Tibial artery (tissue), 4 donors: ENCODE measurements at regions not wholly inside any gene's neighbourhood (a gene's known extent, or its start where the extent isn't known, plus 50 kb on each side); places are given as distances from the start of the nearest gene placed in this dataset.

Experiments used
- DNase-seq, 2 donors: peaks; one replicate each; pipeline ENCODE4 v3.0.0-alpha.2; 2019
- H3K27ac ChIP-seq, 2 donors: fragments of 200-600 bp; sonication (generic) in 1 of 2; 1 replicate in 1 of 2; 2 replicates in 1 of 2; pipeline ENCODE4 v1.5.1; 2018 to 2019; ENCODE audit warnings: mild to moderate bottlenecking in 1 of 2
- H3K27me3 ChIP-seq, 2 donors: fragments of 200-600 bp; sonication (generic) in 1 of 2; one replicate each; pipeline versions ENCODE4 v1.5.1 to v1.6.0; 2016 to 2019
- H3K36me3 ChIP-seq, 3 donors: fragments of 200-600 bp; sonication (generic) in 2 of 3; one replicate each; pipeline ENCODE4 v1.5.1; 2016 to 2019; ENCODE audit warnings: mild to moderate bottlenecking in 2 of 3
- H3K4me1 ChIP-seq, 4 donors: fragments of 200-600 bp; sonication (generic) in 2 of 4; 1 replicate in 3 of 4; 2 replicates in 1 of 4; pipeline ENCODE4 v1.5.1; 2016 to 2019
- H3K4me3 ChIP-seq, 2 donors: fragments of 200-600 bp; sonication (generic) in 1 of 2; 1 replicate in 1 of 2; 2 replicates in 1 of 2; pipeline ENCODE4 v1.5.1; 2018 to 2019; ENCODE audit warnings: mild to moderate bottlenecking in 2 of 2
- H3K9me3 ChIP-seq, 3 donors: fragments of 200-600 bp; sonication (generic) in 1 of 3; one replicate each; pipeline ENCODE4 v1.5.1; 2016 to 2019
- CTCF ChIP-seq, 2 experiments: fragments of 200-600 bp in 1 of 2; fragments of 450-650 bp in 1 of 2; IDR thresholded peaks; one replicate each; pipeline ENCODE4 v1.5.1; 2017 to 2019; ENCODE audit warnings: antibody characterized with exemption in 2 of 2, mild to moderate bottlenecking in 1 of 2, moderate library complexity in 1 of 2
- intact Hi-C: fragments of 100-400 bp; cut with DNase I; formaldehyde crosslinking; loops from one replicate; pipeline ENCODE4 v1.15.0; 2023; ENCODE audit warnings: low total_unique reads

- intact Hi-C loops, result no loop called here
- peaks cover 0 to 14% of the 10 kb centered on the region in 2 donors for H3K27me3 ChIP-seq
- H3K36me3 ChIP-seq, result no peaks in the 10 kb centered on the region
- TF ChIP-seq CTCF (IDR thresholded peaks at IDR 0.05), result no peak
- H3K9me3 ChIP-seq, result no peaks in the 10 kb centered on the region
- H3K27ac ChIP-seq, result no peak overlapping the region
- H3K4me3 ChIP-seq, result no peak overlapping the region
- H3K4me1 ChIP-seq, result peaks cover 0 to 10% (median 4%) of the 10 kb centered on the region in 4 donors
- peak in 1 of 2 donors; percentile 61 for DNase-seq
Measured at GRCh38 chr3:127068111-127068810, 85.3 kb downstream of the PLXNA1 start.

GRCh38 chr3:127068871-127069270 lies 86.0 kb downstream of the PLXNA1 start:
- intact Hi-C loops, result no loop called here
- Histone ChIP-seq H3K27me3 (peaks cover 0 to 14% of the 10 kb centered on the region in 2 donors), H3K9me3 (no peaks in the 10 kb centered on the region), H3K27ac (no peak overlapping the region), H3K4me3 (no peak overlapping the region), H3K36me3 (no peaks in the 10 kb centered on the region), H3K4me1 (peaks cover 0 to 16% (median 7%) of the 10 kb centered on the region in 4 donors)
- DNase-seq, result peak in 1 of 2 donors; percentile 54
- TF ChIP-seq CTCF (IDR thresholded peaks at IDR 0.05), result no peak

GRCh38 chr3:127069814-127070440 lies 87.0 kb downstream of the PLXNA1 start:
- DNase-seq, result peak in 1 of 2 donors; percentile 54
- Histone ChIP-seq H3K27me3 (peaks cover 0 to 14% of the 10 kb centered on the region in 2 donors), H3K36me3 (no peaks in the 10 kb centered on the region), H3K4me1 (peaks cover 0 to 25% (median 13%) of the 10 kb centered on the region in 4 donors), H3K4me3 (no peak overlapping the region), H3K27ac (no peak overlapping the region), H3K9me3 (no peaks in the 10 kb centered on the region)
- intact Hi-C loops, result no loop called here
- no peak for TF ChIP-seq CTCF (IDR thresholded peaks at IDR 0.05)

GRCh38 chr3:127070776-127071175 lies 87.9 kb downstream of the PLXNA1 start:
- Histone ChIP-seq H3K27me3 (peaks cover 0 to 14% of the 10 kb centered on the region in 2 donors), H3K4me1 (peaks cover 0 to 27% (median 13%) of the 10 kb centered on the region in 4 donors), H3K4me3 (no peak overlapping the region), H3K27ac (no peak overlapping the region), H3K36me3 (no peaks in the 10 kb centered on the region), H3K9me3 (no peaks in the 10 kb centered on the region)
- no peak for TF ChIP-seq CTCF (IDR thresholded peaks at IDR 0.05)
- intact Hi-C loops, result no loop called here
- peak in 1 of 2 donors; percentile 46 for DNase-seq

GRCh38 chr3:127071597-127072001 lies 88.7 kb downstream of the PLXNA1 start:
- Histone ChIP-seq H3K4me3 (no peak overlapping the region), H3K36me3 (no peaks in the 10 kb centered on the region), H3K27me3 (peaks cover 0 to 14% of the 10 kb centered on the region in 2 donors), H3K27ac (no peak overlapping the region), H3K9me3 (no peaks in the 10 kb centered on the region), H3K4me1 (peaks cover 0 to 27% (median 13%) of the 10 kb centered on the region in 4 donors)
- intact Hi-C loops, result no loop called here
- DNase-seq, result peak in 1 of 2 donors; percentile 60
- TF ChIP-seq CTCF (IDR thresholded peaks at IDR 0.05), result no peak
